ENCODE measurements at regions not wholly inside any gene's neighbourhood (a gene's known extent, or its start where the extent isn't known, plus 50 kb on each side); places are given as distances from the start of the nearest gene placed in this dataset.

DNA sequence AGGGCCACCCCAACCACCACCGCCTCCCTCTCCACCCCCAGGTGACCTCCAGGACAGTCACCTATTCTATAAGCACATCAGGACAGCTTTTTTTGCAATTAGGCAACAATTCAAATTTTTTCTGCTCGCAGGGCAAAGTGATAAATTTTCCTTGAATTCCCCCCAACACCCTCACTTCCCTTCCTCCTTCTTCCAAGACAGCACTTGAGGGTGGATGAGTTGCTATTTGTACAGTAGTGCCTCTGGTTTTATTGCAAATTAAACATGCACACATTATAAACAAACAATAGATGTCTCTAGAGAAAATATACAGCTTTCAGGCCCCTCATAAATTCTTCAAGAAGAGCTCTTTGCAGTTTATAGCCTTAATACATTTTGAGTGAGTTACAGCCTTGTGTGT is 80.9 kb upstream of the USP47 start:
- TF ChIP-seq, protein P1, sequence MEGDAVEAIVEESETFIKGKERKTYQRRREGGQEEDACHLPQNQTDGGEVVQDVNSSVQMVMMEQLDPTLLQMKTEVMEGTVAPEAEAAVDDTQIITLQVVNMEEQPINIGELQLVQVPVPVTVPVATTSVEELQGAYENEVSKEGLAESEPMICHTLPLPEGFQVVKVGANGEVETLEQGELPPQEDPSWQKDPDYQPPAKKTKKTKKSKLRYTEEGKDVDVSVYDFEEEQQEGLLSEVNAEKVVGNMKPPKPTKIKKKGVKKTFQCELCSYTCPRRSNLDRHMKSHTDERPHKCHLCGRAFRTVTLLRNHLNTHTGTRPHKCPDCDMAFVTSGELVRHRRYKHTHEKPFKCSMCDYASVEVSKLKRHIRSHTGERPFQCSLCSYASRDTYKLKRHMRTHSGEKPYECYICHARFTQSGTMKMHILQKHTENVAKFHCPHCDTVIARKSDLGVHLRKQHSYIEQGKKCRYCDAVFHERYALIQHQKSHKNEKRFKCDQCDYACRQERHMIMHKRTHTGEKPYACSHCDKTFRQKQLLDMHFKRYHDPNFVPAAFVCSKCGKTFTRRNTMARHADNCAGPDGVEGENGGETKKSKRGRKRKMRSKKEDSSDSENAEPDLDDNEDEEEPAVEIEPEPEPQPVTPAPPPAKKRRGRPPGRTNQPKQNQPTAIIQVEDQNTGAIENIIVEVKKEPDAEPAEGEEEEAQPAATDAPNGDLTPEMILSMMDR (IDR thresholded peaks at IDR 0.05), result no peak
- no peak for TF ChIP-seq ZC3H11A (IDR thresholded peaks at IDR 0.05)
- no peak for TF ChIP-seq EP300 (IDR thresholded peaks at IDR 0.05)
- TF ChIP-seq HOXB13 (CRISPR knock-in tag; IDR thresholded peaks at IDR 0.05; ENCODE audit: low read depth), result no peak
- TF ChIP-seq, protein P2, sequence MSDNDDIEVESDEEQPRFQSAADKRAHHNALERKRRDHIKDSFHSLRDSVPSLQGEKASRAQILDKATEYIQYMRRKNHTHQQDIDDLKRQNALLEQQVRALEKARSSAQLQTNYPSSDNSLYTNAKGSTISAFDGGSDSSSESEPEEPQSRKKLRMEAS (IDR thresholded peaks at IDR 0.05), result no peak
- no peak for TF ChIP-seq MAZ (IDR thresholded peaks at IDR 0.05; ENCODE audit: borderline replicate concordance, low read depth, low read length)
- TF ChIP-seq, protein P3, sequence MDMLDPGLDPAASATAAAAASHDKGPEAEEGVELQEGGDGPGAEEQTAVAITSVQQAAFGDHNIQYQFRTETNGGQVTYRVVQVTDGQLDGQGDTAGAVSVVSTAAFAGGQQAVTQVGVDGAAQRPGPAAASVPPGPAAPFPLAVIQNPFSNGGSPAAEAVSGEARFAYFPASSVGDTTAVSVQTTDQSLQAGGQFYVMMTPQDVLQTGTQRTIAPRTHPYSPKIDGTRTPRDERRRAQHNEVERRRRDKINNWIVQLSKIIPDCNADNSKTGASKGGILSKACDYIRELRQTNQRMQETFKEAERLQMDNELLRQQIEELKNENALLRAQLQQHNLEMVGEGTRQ (IDR thresholded peaks at IDR 0.05), result no peak
- TF ChIP-seq REST (IDR thresholded peaks at IDR 0.05), result no peak

All from A549 (cell line).